ENCODE measurements at regions not wholly inside any gene's neighbourhood (a gene's known extent, or its start where the extent isn't known, plus 50 kb on each side); places are given as distances from the start of the nearest gene placed in this dataset.
"Not testable (repeated sequence)": the region's sequence is repeated elsewhere in the genome, so short reads cannot be mapped to it uniquely, and the experiment has no call there.

GRCh38 chr21:25487046-25487594, 120.2 kb downstream of the MRPL39 start:
- H3K4me3 ChIP-seq (ENCODE audit: low read length) = no peak overlapping the region
- DNase-seq = no peak
- H3K36me3 ChIP-seq (ENCODE audit: control insufficient read depth, insufficient read depth, low read length) = no peaks in the 10 kb centered on the region
- peaks cover 5% of the 10 kb centered on the region for H3K9me3 ChIP-seq (ENCODE audit: control insufficient read depth, low read depth, low read length)
- no peaks in the 10 kb centered on the region for H3K27me3 ChIP-seq (ENCODE audit: control insufficient read depth, insufficient read depth, low read length)
- no peaks in the 10 kb centered on the region for H3K4me1 ChIP-seq (ENCODE audit: control insufficient read depth, insufficient read depth, low read length)
- no peak overlapping the region for H3K27ac ChIP-seq (ENCODE audit: low read length)
- WGBS (ENCODE audit: insufficient coverage, low lambda C conversion rate) = 80% methylated on average over 1 of the region's 3 CpGs

GRCh38 chr21:25485914-25486313, 121.4 kb downstream of the MRPL39 start:
- Histone ChIP-seq H3K9me3 (ENCODE audit: control insufficient read depth, low read depth, low read length) (peaks cover 5% of the 10 kb centered on the region), H3K4me1 (ENCODE audit: control insufficient read depth, insufficient read depth, low read length) (no peaks in the 10 kb centered on the region), H3K36me3 (ENCODE audit: control insufficient read depth, insufficient read depth, low read length) (no peaks in the 10 kb centered on the region), H3K4me3 (ENCODE audit: low read length) (no peak overlapping the region), H3K27ac (ENCODE audit: low read length) (no peak overlapping the region), H3K27me3 (ENCODE audit: control insufficient read depth, insufficient read depth, low read length) (no peaks in the 10 kb centered on the region)
- WGBS (ENCODE audit: insufficient coverage, low lambda C conversion rate) = 80% methylated on average over 1 of the region's 2 CpGs
- no peak for DNase-seq

DNA sequence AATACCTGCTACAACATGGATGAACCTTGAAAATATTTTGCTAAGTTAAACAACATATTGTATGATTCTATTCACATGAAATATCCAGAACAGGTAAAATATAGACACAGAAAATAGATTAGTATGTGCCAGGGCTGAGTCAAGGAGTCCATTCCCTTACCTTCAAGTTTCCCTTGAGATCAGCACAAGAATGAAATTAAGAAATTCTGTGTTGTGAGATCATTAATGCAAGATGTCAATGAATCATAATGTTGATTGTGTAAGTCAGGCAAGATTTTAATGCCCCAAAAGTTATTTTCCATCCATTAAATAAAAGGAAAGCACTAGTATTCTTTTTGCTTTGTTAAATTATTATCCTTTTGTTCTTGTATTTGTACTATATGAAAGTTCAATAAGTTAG, 139.4 kb downstream of the MRPL39 start:
- Histone ChIP-seq H3K9me3 (ENCODE audit: control insufficient read depth, low read depth, low read length) (no peaks in the 10 kb centered on the region), H3K27ac (ENCODE audit: low read length) (no peak overlapping the region), H3K36me3 (ENCODE audit: control insufficient read depth, insufficient read depth, low read length) (no peaks in the 10 kb centered on the region), H3K27me3 (ENCODE audit: control insufficient read depth, insufficient read depth, low read length) (no peaks in the 10 kb centered on the region), H3K4me1 (ENCODE audit: control insufficient read depth, insufficient read depth, low read length) (no peaks in the 10 kb centered on the region), H3K4me3 (ENCODE audit: low read length) (no peak overlapping the region)
- no peak for DNase-seq

DNA sequence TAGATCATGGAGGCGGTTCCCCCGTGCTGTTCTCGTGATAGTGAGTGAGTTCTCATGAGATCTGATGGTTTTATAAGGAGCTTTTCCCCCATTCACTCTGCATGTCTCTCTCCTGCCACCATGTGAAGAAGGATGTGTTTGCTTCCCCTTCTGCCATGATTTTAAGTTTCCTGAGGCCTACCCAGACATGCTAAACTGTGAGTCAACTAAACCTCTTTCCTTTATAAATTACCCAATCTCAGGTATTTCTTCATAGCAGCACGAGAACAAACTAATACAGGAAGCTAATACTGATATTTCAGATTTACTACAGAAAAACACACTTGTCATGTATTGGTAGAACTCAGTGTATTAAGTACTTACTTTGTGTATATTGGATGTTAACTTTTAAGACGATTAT, 140.2 kb downstream of the MRPL39 start:
- H3K9me3 ChIP-seq (ENCODE audit: control insufficient read depth, low read depth, low read length); H3K4me1 ChIP-seq (ENCODE audit: control insufficient read depth, insufficient read depth, low read length); H3K27ac ChIP-seq (ENCODE audit: low read length); DNase-seq; H3K4me3 ChIP-seq (ENCODE audit: low read length); H3K36me3 ChIP-seq (ENCODE audit: control insufficient read depth, insufficient read depth, low read length); H3K27me3 ChIP-seq (ENCODE audit: control insufficient read depth, insufficient read depth, low read length): not testable (repeated sequence)
- 67% methylated on average over 1 of the region's 5 CpGs for WGBS (ENCODE audit: insufficient coverage, low lambda C conversion rate)

DNA sequence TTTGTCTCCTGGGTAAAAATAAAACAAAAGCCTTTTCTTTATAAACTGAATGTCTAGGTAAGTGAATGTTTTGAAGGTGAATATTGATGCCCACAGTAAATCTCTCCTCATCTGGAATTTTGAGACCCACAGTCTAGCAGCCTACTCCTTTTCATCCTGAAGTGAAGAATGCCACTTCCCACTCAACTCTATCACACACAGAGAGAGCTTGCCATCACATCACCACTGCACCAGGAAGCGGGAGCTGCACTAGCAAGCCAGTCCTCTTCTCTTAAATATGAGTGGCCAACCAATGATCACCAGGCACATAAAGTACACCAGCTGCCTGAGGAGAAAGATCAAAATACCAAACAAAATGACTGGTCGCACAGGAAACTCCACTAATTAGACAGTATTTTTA, 140.8 kb downstream of the MRPL39 start:
- Histone ChIP-seq H3K36me3 (ENCODE audit: control insufficient read depth, insufficient read depth, low read length) (no peaks in the 10 kb centered on the region), H3K4me3 (ENCODE audit: low read length) (no peak overlapping the region), H3K4me1 (ENCODE audit: control insufficient read depth, insufficient read depth, low read length) (no peaks in the 10 kb centered on the region), H3K27ac (ENCODE audit: low read length) (no peak overlapping the region), H3K9me3 (ENCODE audit: control insufficient read depth, low read depth, low read length) (no peaks in the 10 kb centered on the region), H3K27me3 (ENCODE audit: control insufficient read depth, insufficient read depth, low read length) (no peaks in the 10 kb centered on the region)
- no peak for DNase-seq
- no CpG with 5 or more reads among the region's 2 CpGs for WGBS (ENCODE audit: insufficient coverage, low lambda C conversion rate)

GRCh38 chr21:25465263-25465662, 142.0 kb downstream of the MRPL39 start:
- Histone ChIP-seq H3K4me1 (ENCODE audit: control insufficient read depth, insufficient read depth, low read length) (no peaks in the 10 kb centered on the region), H3K4me3 (ENCODE audit: low read length) (no peak overlapping the region), H3K27ac (ENCODE audit: low read length) (no peak overlapping the region), H3K36me3 (ENCODE audit: control insufficient read depth, insufficient read depth, low read length) (no peaks in the 10 kb centered on the region), H3K9me3 (ENCODE audit: control insufficient read depth, low read depth, low read length) (no peaks in the 10 kb centered on the region), H3K27me3 (ENCODE audit: control insufficient read depth, insufficient read depth, low read length) (no peaks in the 10 kb centered on the region)
- no peak for DNase-seq

- DNase-seq = no peak
- Histone ChIP-seq H3K27ac (ENCODE audit: low read length) (no peak overlapping the region), H3K9me3 (ENCODE audit: control insufficient read depth, low read depth, low read length) (no peaks in the 10 kb centered on the region), H3K4me1 (ENCODE audit: control insufficient read depth, insufficient read depth, low read length) (no peaks in the 10 kb centered on the region), H3K36me3 (ENCODE audit: control insufficient read depth, insufficient read depth, low read length) (no peaks in the 10 kb centered on the region), H3K27me3 (ENCODE audit: control insufficient read depth, insufficient read depth, low read length) (no peaks in the 10 kb centered on the region), H3K4me3 (ENCODE audit: low read length) (no peak overlapping the region)
- WGBS (ENCODE audit: insufficient coverage, low lambda C conversion rate) = 42% methylated on average over 1 of the region's 2 CpGs
Observed at GRCh38 chr21:25464275-25464674, 143.0 kb downstream of the MRPL39 start.

- DNase-seq = no peak
- Histone ChIP-seq H3K4me3 (ENCODE audit: low read length) (no peak overlapping the region), H3K36me3 (ENCODE audit: control insufficient read depth, insufficient read depth, low read length) (no peaks in the 10 kb centered on the region), H3K27me3 (ENCODE audit: control insufficient read depth, insufficient read depth, low read length) (no peaks in the 10 kb centered on the region), H3K27ac (ENCODE audit: low read length) (no peak overlapping the region), H3K9me3 (ENCODE audit: control insufficient read depth, low read depth, low read length) (no peaks in the 10 kb centered on the region), H3K4me1 (ENCODE audit: control insufficient read depth, insufficient read depth, low read length) (no peaks in the 10 kb centered on the region)
- WGBS (ENCODE audit: insufficient coverage, low lambda C conversion rate) = no CpG with 5 or more reads among the region's 5 CpGs
Observed at GRCh38 chr21:25462517-25462971, 144.7 kb downstream of the MRPL39 start.

- Histone ChIP-seq H3K4me1 (ENCODE audit: control insufficient read depth, insufficient read depth, low read length) (no peaks in the 10 kb centered on the region), H3K27me3 (ENCODE audit: control insufficient read depth, insufficient read depth, low read length) (no peaks in the 10 kb centered on the region), H3K36me3 (ENCODE audit: control insufficient read depth, insufficient read depth, low read length) (no peaks in the 10 kb centered on the region), H3K27ac (ENCODE audit: low read length) (no peak overlapping the region), H3K9me3 (ENCODE audit: control insufficient read depth, low read depth, low read length) (no peaks in the 10 kb centered on the region), H3K4me3 (ENCODE audit: low read length) (no peak overlapping the region)
- no peak for DNase-seq
- 60% methylated on average over 1 of the region's 1 CpG for WGBS (ENCODE audit: insufficient coverage, low lambda C conversion rate)
Observed at GRCh38 chr21:25461725-25462124, 145.6 kb downstream of the MRPL39 start.

DNA sequence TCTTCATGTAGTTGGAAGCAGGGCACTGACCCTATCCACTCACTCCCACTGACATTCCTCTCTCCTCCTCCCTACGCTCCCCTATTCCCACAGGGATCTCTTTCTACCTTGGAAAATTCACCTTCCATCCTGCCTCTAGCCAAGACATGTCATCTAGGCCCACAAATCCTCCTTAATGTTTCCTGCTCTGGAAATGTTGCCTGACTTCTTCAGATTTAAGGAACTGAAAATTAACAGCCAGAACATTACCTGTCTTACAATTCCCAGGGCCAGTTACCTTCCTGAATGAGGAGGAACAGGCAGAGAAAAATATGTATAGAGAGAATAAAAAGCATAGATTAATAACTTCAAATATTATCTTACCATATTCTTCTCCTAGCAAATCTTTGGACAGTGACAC, 147.3 kb downstream of the MRPL39 start:
- H3K9me3 ChIP-seq (ENCODE audit: control insufficient read depth, low read depth, low read length) = no peaks in the 10 kb centered on the region
- no peaks in the 10 kb centered on the region for H3K27me3 ChIP-seq (ENCODE audit: control insufficient read depth, insufficient read depth, low read length)
- no peak overlapping the region for H3K27ac ChIP-seq (ENCODE audit: low read length)
- H3K36me3 ChIP-seq (ENCODE audit: control insufficient read depth, insufficient read depth, low read length) = no peaks in the 10 kb centered on the region
- H3K4me3 ChIP-seq (ENCODE audit: low read length) = no peak overlapping the region
- no CpG with 5 or more reads among the region's 1 CpG for WGBS (ENCODE audit: insufficient coverage, low lambda C conversion rate)
- H3K4me1 ChIP-seq (ENCODE audit: control insufficient read depth, insufficient read depth, low read length) = no peaks in the 10 kb centered on the region
- DNase-seq = no peak

- H3K4me3 ChIP-seq (ENCODE audit: low read length) = no peak overlapping the region
- no peak overlapping the region for H3K27ac ChIP-seq (ENCODE audit: low read length)
- no peak for DNase-seq
- H3K36me3 ChIP-seq (ENCODE audit: control insufficient read depth, insufficient read depth, low read length) = no peaks in the 10 kb centered on the region
- H3K4me1 ChIP-seq (ENCODE audit: control insufficient read depth, insufficient read depth, low read length) = no peaks in the 10 kb centered on the region
- no peaks in the 10 kb centered on the region for H3K27me3 ChIP-seq (ENCODE audit: control insufficient read depth, insufficient read depth, low read length)
- no peaks in the 10 kb centered on the region for H3K9me3 ChIP-seq (ENCODE audit: control insufficient read depth, low read depth, low read length)
Observed at GRCh38 chr21:25459365-25459764, 147.9 kb downstream of the MRPL39 start.

Data from large intestine (tissue), 3 donors.